GM12864 (cell line): ENCODE measurements at regions not wholly inside any gene's neighbourhood (a gene's known extent, or its start where the extent isn't known, plus 50 kb on each side); places are given as distances from the start of the nearest gene placed in this dataset.
"Not testable (repeated sequence)": the region's sequence is repeated elsewhere in the genome, so short reads cannot be mapped to it uniquely, and the experiment has no call there.

ENCODE experiments used
- DNase-seq: peaks from one replicate; pipeline ENCODE4 v3.0.0-alpha.2; 2011; ENCODE audit warnings: low read depth
- H3K4me3 ChIP-seq: 2 replicates; pipeline ENCODE4 v1.5.1; 2011; ENCODE audit warnings: mild to moderate bottlenecking, low read depth, low read length, control low read depth
- CTCF ChIP-seq: IDR thresholded peaks from 2 replicates; pipeline ENCODE4 v1.5.1; 2011; ENCODE audit warnings: low read depth, mild to moderate bottlenecking, moderate library complexity, low read length, control low read depth, inconsistent platforms; ENCODE audit errors: missing control alignments

- DNase-seq, result no peak
- H3K4me3 ChIP-seq, result no peak overlapping the region
- no peak for TF ChIP-seq CTCF
Observed at GRCh38 chr1:148328884-148329283, 154.2 kb downstream of the PPIAL4G start.

GRCh38 chr1:148325031-148325430, 158.1 kb downstream of the PPIAL4G start:
- DNase-seq, H3K4me3 ChIP-seq: not testable (repeated sequence)

- H3K4me3 ChIP-seq, DNase-seq: not testable (repeated sequence)
Observed at GRCh38 chr1:148324465-148324864, 158.6 kb downstream of the PPIAL4G start.

GRCh38 chr1:148320079-148320478, 163.0 kb downstream of the PPIAL4G start:
- H3K4me3 ChIP-seq, DNase-seq: not testable (repeated sequence)

- peak overlapping the region; percentile 48 for H3K4me3 ChIP-seq
- no peak for DNase-seq
- no peak for TF ChIP-seq CTCF
Observed at GRCh38 chr1:148318904-148319242, 164.2 kb downstream of the PPIAL4G start.

- peak overlapping the region; percentile 48 for H3K4me3 ChIP-seq
- TF ChIP-seq CTCF, result no peak
- DNase-seq, result peak; percentile 51
Observed at GRCh38 chr1:148318123-148318903, 164.8 kb downstream of the PPIAL4G start.

- no peak overlapping the region for H3K4me3 ChIP-seq
- no peak for DNase-seq
- TF ChIP-seq CTCF, result no peak
Observed at GRCh38 chr1:148317288-148317985, 165.4 kb upstream of the NBPF11 start.

- no peak for TF ChIP-seq CTCF
- DNase-seq, result peak; percentile 34
- no peak overlapping the region; the same call in none of the 2 replicates for H3K4me3 ChIP-seq
Observed at GRCh38 chr1:148315071-148315811, 163.2 kb upstream of the NBPF11 start.
